H9 (cell line): ENCODE measurements at regions not wholly inside any gene's neighbourhood (a gene's known extent, or its start where the extent isn't known, plus 50 kb on each side); places are given as distances from the start of the nearest gene placed in this dataset.

Source experiments
- DNase-seq: peaks from one replicate; pipeline ENCODE4 v3.0.0-alpha.2; 2017
- H2AFZ ChIP-seq: one replicate; pipeline ENCODE4 v1.6.1; 2013; ENCODE audit warnings: mild to moderate bottlenecking, low read length, control low read depth, moderate library complexity
- H2AK5ac ChIP-seq: 2 replicates; pipeline ENCODE4 v1.6.1; 2013; ENCODE audit warnings: low read length, control low read depth, mixed read lengths; ENCODE audit not compliant: insufficient read length
- H2BK120ac ChIP-seq: one replicate; pipeline ENCODE4 v1.6.1; 2013; ENCODE audit warnings: low read depth, mild to moderate bottlenecking, low read length, control low read depth, inconsistent platforms; ENCODE audit not compliant: poor library complexity, severe bottlenecking
- H2BK12ac ChIP-seq: 2 replicates; pipeline ENCODE4 v1.6.1; 2013; ENCODE audit warnings: low read length, control low read depth, mixed read lengths, low read depth; ENCODE audit not compliant: insufficient read length
- H2BK15ac ChIP-seq: 2 replicates; pipeline ENCODE4 v1.6.1; 2013; ENCODE audit warnings: low read depth, low read length, control low read depth
- H2BK20ac ChIP-seq: one replicate; pipeline ENCODE4 v1.6.1; 2013; ENCODE audit warnings: low read depth, mild to moderate bottlenecking, low read length, control low read depth, inconsistent platforms; ENCODE audit not compliant: poor library complexity, severe bottlenecking
- H2BK5ac ChIP-seq: 2 replicates; pipeline ENCODE4 v1.6.1; 2013; ENCODE audit warnings: low read length, control low read depth, mixed read lengths; ENCODE audit not compliant: insufficient read length
- H3K14ac ChIP-seq: 2 replicates; pipeline ENCODE4 v1.6.1; 2013; ENCODE audit warnings: low read length, control low read depth; ENCODE audit not compliant: insufficient read depth
- H3K18ac ChIP-seq: 2 replicates; pipeline ENCODE4 v1.6.1; 2013; ENCODE audit warnings: low read depth, mild to moderate bottlenecking, mixed read lengths, low read length, control low read depth; ENCODE audit not compliant: insufficient read length
- H3K23ac ChIP-seq: 2 replicates; pipeline ENCODE4 v1.6.1; 2013; ENCODE audit warnings: low read length, control low read depth, mixed read lengths, low read depth; ENCODE audit not compliant: insufficient read length
- H3K23me2 ChIP-seq: 2 replicates; pipeline ENCODE4 v1.6.1; 2013; ENCODE audit warnings: low read depth, mild to moderate bottlenecking, mixed read lengths, low read length, control low read depth; ENCODE audit not compliant: insufficient read length, poor library complexity, severe bottlenecking
- H3K27ac ChIP-seq: 2 replicates; pipeline ENCODE4 v1.5.1; 2013; ENCODE audit warnings: low read length, control low read depth, mixed read lengths, low read depth; ENCODE audit not compliant: insufficient read length
- H3K27me3 ChIP-seq: 2 replicates; pipeline ENCODE4 v1.6.1; 2013; ENCODE audit warnings: low read length, control low read depth, inconsistent platforms; ENCODE audit not compliant: insufficient read depth
- H3K4ac ChIP-seq: 2 replicates; pipeline ENCODE4 v1.6.1; 2013; ENCODE audit warnings: low read depth, mild to moderate bottlenecking, control low read depth, inconsistent platforms, low read length, moderate library complexity
- H3K4me1 ChIP-seq: 2 replicates; pipeline ENCODE4 v1.6.1; 2013; ENCODE audit warnings: low read length, control low read depth, inconsistent platforms; ENCODE audit not compliant: insufficient read depth
- H3K4me2 ChIP-seq: 2 replicates; pipeline ENCODE4 v1.6.1; 2013; ENCODE audit warnings: low read length, control low read depth, mixed read lengths; ENCODE audit not compliant: insufficient read length, insufficient read depth
- H3K56ac ChIP-seq: 2 replicates; pipeline ENCODE4 v1.6.1; 2013; ENCODE audit warnings: low read depth, mild to moderate bottlenecking, mixed read lengths, low read length, control low read depth; ENCODE audit not compliant: insufficient read length
- H3K79me1 ChIP-seq: 2 replicates; pipeline ENCODE4 v1.6.1; 2013; ENCODE audit warnings: low read depth, mild to moderate bottlenecking, moderate library complexity, low read length, control low read depth, inconsistent platforms; ENCODE audit not compliant: insufficient read depth, poor library complexity, severe bottlenecking
- H3K79me2 ChIP-seq: 2 replicates; pipeline ENCODE4 v1.6.1; 2013; ENCODE audit warnings: low read length, control low read depth, inconsistent platforms; ENCODE audit not compliant: insufficient read depth
- H3K9ac ChIP-seq: 2 replicates; pipeline ENCODE4 v1.6.1; 2013; ENCODE audit warnings: low read length, control low read depth, mixed read lengths; ENCODE audit not compliant: insufficient read length; ENCODE audit errors: extremely low read depth
- H3K9me3 ChIP-seq: one replicate; pipeline ENCODE4 v1.6.1; 2013; ENCODE audit warnings: low read depth, low read length, inconsistent platforms; ENCODE audit not compliant: control insufficient read depth
- H3T11ph ChIP-seq: one replicate; pipeline ENCODE4 v1.6.1; 2013; ENCODE audit warnings: mild to moderate bottlenecking, low read length, control low read depth, inconsistent platforms
- H4K20me1 ChIP-seq: one replicate; pipeline ENCODE4 v1.6.1; 2013; ENCODE audit not compliant: control insufficient read depth, insufficient read length, insufficient read depth
- H4K5ac ChIP-seq: 2 replicates; pipeline ENCODE4 v1.6.1; 2013; ENCODE audit warnings: low read depth, mild to moderate bottlenecking, mixed read lengths, low read length, control low read depth; ENCODE audit not compliant: insufficient read length
- H4K8ac ChIP-seq: replicated peaks from 2 replicates; pipeline ENCODE4 v1.6.1; 2013; ENCODE audit warnings: low read length, control low read depth, mixed read lengths, low read depth; ENCODE audit not compliant: insufficient read length
- H4K91ac ChIP-seq: 2 replicates; pipeline ENCODE4 v1.6.1; 2013; ENCODE audit warnings: low read depth, mild to moderate bottlenecking, moderate library complexity, mixed read lengths, low read length, control low read depth; ENCODE audit not compliant: insufficient read length
- H3K27ac Mint-ChIP-seq, 3 experiments: 2 replicates in 2 of 3; 3 replicates in 1 of 3; pipeline ENCODE4 v1.8.0; 2020 to 2021; ENCODE audit warnings: mixed read lengths in 3 of 3, mild to moderate bottlenecking in 1 of 3, moderate library complexity in 1 of 3
- H3K27me3 Mint-ChIP-seq: 2 replicates; pipeline ENCODE4 v1.8.0; 2021; ENCODE audit warnings: low read depth, mild to moderate bottlenecking, moderate library complexity, mixed read lengths
- H3K36me3 Mint-ChIP-seq, 3 experiments: 2 replicates in 2 of 3; 3 replicates in 1 of 3; pipeline ENCODE4 v1.8.0; 2020 to 2021; ENCODE audit warnings: low read depth in 3 of 3, mixed read lengths in 3 of 3; ENCODE audit not compliant: insufficient read depth in 1 of 3
- H3K4me1 Mint-ChIP-seq, 2 experiments: 2 replicates each; pipeline ENCODE4 v1.8.0; 2020; ENCODE audit warnings: mixed read lengths in 2 of 2
- H3K4me3 Mint-ChIP-seq, 2 experiments: 2 replicates in 1 of 2; 3 replicates in 1 of 2; pipeline ENCODE4 v1.8.0; 2020 to 2021; ENCODE audit warnings: mild to moderate bottlenecking in 2 of 2, mixed read lengths in 2 of 2, moderate library complexity in 1 of 2
- H3K9me3 Mint-ChIP-seq, 2 experiments: 2 replicates in 1 of 2; 3 replicates in 1 of 2; pipeline ENCODE4 v1.8.0; 2020; ENCODE audit warnings: mild to moderate bottlenecking in 2 of 2, mixed read lengths in 2 of 2, moderate library complexity in 1 of 2
- CTCF ChIP-seq: fragments of 200-600 bp; sonication (generic); conservative IDR thresholded peaks from 3 replicates; pipeline ENCODE4 v1.8.0; 2021; ENCODE audit warnings: antibody characterized with exemption, mild to moderate bottlenecking
- WGBS: extraction: QIAGEN DNeasy Blood & Tissue Kit; methylation state at CpG from one replicate; pipeline ENCODE4 v1.1.7; 2013; ENCODE audit warnings: missing lambda C conversion rate, low lambda C conversion rate, mixed read lengths; ENCODE audit not compliant: insufficient read length; ENCODE audit errors: extremely low coverage; 5-methylcytosine and 5-hydroxymethylcytosine counted together

GRCh38 chr15:87610366-87610765 lies 646.2 kb downstream of the NTRK3 start:
- Histone ChIP-seq H3K56ac (no peak overlapping the region), H3K27ac (no peak overlapping the region), H4K8ac (no peak overlapping the region), H2BK12ac (no peak overlapping the region), H3K18ac (no peak overlapping the region), H4K91ac (no peak overlapping the region), H3K9ac (no peak overlapping the region), H3K4me1 (no peaks in the 10 kb centered on the region), H3K23me2 (no peaks in the 10 kb centered on the region), H2BK15ac (no peak overlapping the region), H3T11ph (no peak overlapping the region), H3K27me3 (no peaks in the 10 kb centered on the region), H3K14ac (no peak overlapping the region), H2BK5ac (no peak overlapping the region), H2BK120ac (no peak overlapping the region), H4K5ac (no peak overlapping the region), H2AK5ac (no peak overlapping the region), H3K9me3 (no peaks in the 10 kb centered on the region), H3K23ac (no peak overlapping the region), H3K79me2 (no peaks in the 10 kb centered on the region), H4K20me1 (no peaks in the 10 kb centered on the region), H2BK20ac (no peak overlapping the region), H3K4me2 (no peak overlapping the region), H3K79me1 (no peaks in the 10 kb centered on the region), H2AFZ (no peak overlapping the region), H3K4ac (no peak overlapping the region)
- no peaks in the 10 kb centered on the region for H3K9me3 Mint-ChIP-seq
- no peak for DNase-seq
- no CpG with 5 or more reads among the region's 8 CpGs for WGBS
- no peaks in the 10 kb centered on the region for H3K36me3 Mint-ChIP-seq
- no peaks in the 10 kb centered on the region; the same call in none of the 2 replicates for H3K27me3 Mint-ChIP-seq
- no peak for TF ChIP-seq CTCF
- H3K4me3 Mint-ChIP-seq: no peak overlapping the region
- no peak overlapping the region for H3K27ac Mint-ChIP-seq
- peaks cover 0 to 3% of the 10 kb centered on the region in 2 experiments; a peak in 1 of 4 replicates for H3K4me1 Mint-ChIP-seq
